GM12865 (cell line): ENCODE measurements at regions not wholly inside any gene's neighbourhood (a gene's known extent, or its start where the extent isn't known, plus 50 kb on each side); places are given as distances from the start of the nearest gene placed in this dataset.
A peak's percentile ranks its signal among the peaks of the same experiment; 100 is the strongest.
"Not testable (repeated sequence)": the region's sequence is repeated elsewhere in the genome, so short reads cannot be mapped to it uniquely, and the experiment has no call there.

Experiments
- DNase-seq: peaks from one replicate; pipeline ENCODE4 v3.0.0; 2010; ENCODE audit warnings: low read depth
- H3K4me3 ChIP-seq: 2 replicates; pipeline ENCODE4 v1.5.1; 2011; ENCODE audit warnings: mild to moderate bottlenecking, low read depth, low read length, control low read depth
- CTCF ChIP-seq: IDR thresholded peaks from 2 replicates; pipeline ENCODE4 v1.5.1; 2011; ENCODE audit warnings: low read length, control low read depth, low read depth, inconsistent platforms; ENCODE audit not compliant: insufficient read depth; ENCODE audit errors: missing control alignments

DNA sequence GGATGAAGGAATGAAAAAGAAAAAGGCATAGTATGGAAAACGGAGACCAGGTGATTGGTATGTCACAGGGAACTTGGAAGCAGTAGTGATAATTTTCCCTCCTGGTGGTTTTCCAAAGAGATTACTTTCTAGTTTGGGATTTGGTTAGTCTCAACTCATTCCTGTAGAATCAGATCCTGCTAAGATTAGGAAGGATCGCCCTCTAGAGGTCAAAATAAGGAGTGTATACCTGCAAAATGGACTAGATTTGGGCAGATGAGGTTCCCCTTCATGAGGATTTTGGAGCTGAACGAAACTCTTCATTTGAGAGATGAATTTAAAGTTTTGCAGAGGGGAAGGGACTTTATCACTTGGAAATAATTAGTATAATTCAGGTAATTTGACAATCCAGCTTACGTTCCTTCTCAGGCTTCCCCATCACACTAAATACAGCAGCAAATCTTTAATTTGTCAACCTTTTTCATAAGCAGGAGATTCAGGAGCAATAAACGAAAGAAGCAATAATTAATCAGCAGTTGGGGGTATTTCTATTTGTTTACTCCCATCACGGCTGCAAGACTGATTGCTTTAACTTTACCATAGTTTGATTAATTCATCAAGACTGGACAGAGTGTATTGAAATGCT lies 65.2 kb downstream of the CCDC195 start:
- peak; percentile 71 for TF ChIP-seq CTCF
- H3K4me3 ChIP-seq, result no peak overlapping the region
- peak; percentile 61 for DNase-seq

DNA sequence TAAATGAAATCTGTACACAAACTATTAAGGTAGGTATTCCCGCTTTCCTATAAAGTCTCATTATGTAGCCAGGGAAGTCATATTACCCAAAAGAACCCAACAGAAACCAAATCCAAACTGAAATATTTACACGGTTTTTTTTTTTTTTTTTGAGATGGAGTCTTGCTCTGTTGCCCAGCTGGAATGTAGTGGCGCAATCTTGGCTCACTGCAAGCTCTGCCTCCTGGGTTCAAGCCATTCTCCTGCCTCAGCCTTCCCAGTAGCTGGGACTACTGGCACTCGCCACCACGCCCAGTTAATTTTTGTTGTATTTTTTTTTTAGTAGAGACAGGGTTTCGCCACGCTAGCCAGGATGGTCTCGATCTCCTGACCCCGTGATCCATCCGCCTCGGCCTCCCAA lies 62.5 kb upstream of the CUL3 start:
- not testable (repeated sequence) for H3K4me3 ChIP-seq, DNase-seq

DNA sequence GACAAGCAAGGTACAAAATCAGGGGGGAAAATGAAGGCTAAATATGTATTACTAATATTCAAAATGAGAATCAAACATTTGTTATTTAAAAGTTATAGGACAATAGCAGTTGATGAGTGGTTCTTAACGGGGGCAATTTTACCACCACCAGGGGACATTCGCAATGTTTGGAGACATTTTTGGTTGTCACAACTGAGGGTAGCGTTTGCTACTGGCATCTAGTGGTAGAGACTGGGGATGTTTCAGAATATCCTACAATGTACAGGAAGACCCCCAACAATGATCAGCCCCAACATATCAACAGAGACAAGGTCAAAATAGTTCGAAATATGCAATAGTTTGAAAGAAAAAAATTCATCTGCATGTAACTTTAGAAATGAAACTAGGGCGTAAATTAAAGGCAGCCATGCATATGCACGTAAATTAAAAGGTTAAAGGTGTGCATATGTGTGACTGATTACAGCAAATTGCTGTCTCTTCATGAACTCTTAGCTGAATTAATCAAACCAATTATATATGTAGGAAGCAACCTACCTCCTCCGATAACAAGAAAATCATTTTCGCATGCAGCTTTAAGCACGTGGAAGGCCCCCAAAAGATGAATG lies 61.2 kb upstream of the CUL3 start:
- peak; percentile 58 for DNase-seq

GRCh38 chr2:224645722-224646121 lies 60.6 kb upstream of the CUL3 start:
- H3K4me3 ChIP-seq, result no peak overlapping the region
- TF ChIP-seq CTCF, result no peak
- no peak for DNase-seq

More for the DNA sequence above, 61.2 kb upstream of the CUL3 start:
- TF ChIP-seq CTCF, result peak; percentile 69
- no peak overlapping the region for H3K4me3 ChIP-seq

DNA sequence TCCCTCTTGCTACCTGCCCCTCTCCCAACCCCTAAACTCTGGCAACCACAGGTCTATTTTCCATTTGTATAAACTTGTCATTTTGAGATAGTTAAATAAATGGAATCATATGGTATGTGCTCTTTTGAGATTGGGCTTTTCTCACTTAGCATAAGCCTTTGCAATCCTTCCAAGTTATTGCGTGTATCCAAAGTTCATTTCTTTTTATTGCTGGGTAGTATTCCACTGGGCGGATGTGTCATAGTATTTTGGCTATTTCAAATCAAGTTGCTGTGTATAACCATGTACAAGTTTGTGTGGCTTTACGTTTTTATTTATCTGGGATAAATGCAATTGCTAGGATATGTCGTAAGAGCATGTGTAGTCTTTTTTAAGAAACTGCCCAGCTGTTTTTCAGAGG lies 55.5 kb upstream of the CUL3 start:
- no peak for DNase-seq
- TF ChIP-seq CTCF, result no peak
- no peak overlapping the region for H3K4me3 ChIP-seq

- peak; percentile 74 for DNase-seq
- no peak for TF ChIP-seq CTCF
- H3K4me3 ChIP-seq, result no peak overlapping the region
These were observed 53.2 kb upstream of the CUL3 start for GRCh38 chr2:224638301-224638823.
